IMR-90 (cell line): ENCODE measurements at regions not wholly inside any gene's neighbourhood (a gene's known extent, or its start where the extent isn't known, plus 50 kb on each side); places are given as distances from the start of the nearest gene placed in this dataset.

Experiments
- ATAC-seq: fragments of 200-7000 bp; cut with Tn5 transposase; 2 replicates; pipeline ENCODE4 v1.9.1; 2020; ENCODE audit warnings: low read depth, mild to moderate bottlenecking, moderate library complexity
- BruUV-seq: library from RNA; stranded (reverse); fragments of 400-500 nt; replicated peaks from 2 replicates; lab custom pipeline; 2021; lab: Mats Ljungman, UMichigan
- CTCF ChIA-PET: fragments of 300-600 bp; formaldehyde crosslinking; extraction: SDS; loops from one replicate; lab custom pipeline; 2021; ENCODE audit warnings: antibody characterized with exemption; lab: Yijun Ruan, JAX
- POLR2A ChIA-PET: fragments of 300-600 bp; sonication (Branson Sonifier 250); formaldehyde crosslinking; loops from one replicate; lab custom pipeline; 2022; ENCODE audit warnings: antibody characterized with exemption; ENCODE audit not compliant: unreplicated experiment; lab: Charles Lee
- DNase-seq: peaks from one replicate; pipeline ENCODE4 v3.0.0; 2013
- H2AFZ ChIP-seq: replicated peaks from 2 replicates; pipeline ENCODE3; 2013; ENCODE audit warnings: low read length, mild to moderate bottlenecking; ENCODE audit not compliant: poor library complexity
- H2AK5ac ChIP-seq: 2 replicates; pipeline ENCODE4 v1.6.1; 2013; ENCODE audit warnings: low read depth, low read length, inconsistent platforms
- H2AK9ac ChIP-seq: replicated peaks from 2 replicates; pipeline ENCODE3; 2013; ENCODE audit warnings: mild to moderate bottlenecking, low read depth, low read length, moderate library complexity; ENCODE audit not compliant: poor library complexity
- H2BK120ac ChIP-seq: 2 replicates; pipeline ENCODE4 v1.6.1; 2013; ENCODE audit warnings: low read depth, low read length, inconsistent platforms
- H2BK15ac ChIP-seq: 3 replicates; pipeline ENCODE4 v1.6.1; 2013; ENCODE audit warnings: low read depth, low read length, inconsistent platforms
- H2BK20ac ChIP-seq: 2 replicates; pipeline ENCODE4 v1.6.1; 2013; ENCODE audit warnings: low read depth, mild to moderate bottlenecking, inconsistent platforms, low read length, moderate library complexity
- H2BK5ac ChIP-seq: 2 replicates; pipeline ENCODE4 v1.6.1; 2013; ENCODE audit warnings: mild to moderate bottlenecking, low read depth, low read length, inconsistent platforms; ENCODE audit not compliant: poor library complexity, severe bottlenecking
- H3K14ac ChIP-seq: replicated peaks from 2 replicates; pipeline ENCODE4 v1.6.1; 2013; ENCODE audit warnings: low read depth, low read length, inconsistent platforms
- H3K18ac ChIP-seq: 2 replicates; pipeline ENCODE4 v1.6.1; 2013; ENCODE audit warnings: low read depth, low read length, control low read depth
- H3K23ac ChIP-seq: 2 replicates; pipeline ENCODE4 v1.6.1; 2013; ENCODE audit warnings: low read depth, low read length, inconsistent platforms
- H3K27ac ChIP-seq: 2 replicates; pipeline ENCODE4 v1.5.1; 2013; ENCODE audit warnings: mild to moderate bottlenecking, control low read depth, low read length; ENCODE audit not compliant: insufficient read depth
- H3K27me3 ChIP-seq: 2 replicates; pipeline ENCODE4 v1.6.1; 2013; ENCODE audit warnings: low read length; ENCODE audit not compliant: control insufficient read depth, insufficient read depth
- H3K36me3 ChIP-seq: 2 replicates; pipeline ENCODE4 v1.6.1; 2013; ENCODE audit warnings: low read length, mixed read lengths; ENCODE audit not compliant: control insufficient read depth, insufficient read depth
- H3K4ac ChIP-seq: 2 replicates; pipeline ENCODE4 v1.6.1; 2013; ENCODE audit warnings: low read depth, low read length, inconsistent platforms
- H3K4me1 ChIP-seq: 2 replicates; pipeline ENCODE4 v1.6.1; 2013; ENCODE audit warnings: low read length, mixed read lengths; ENCODE audit not compliant: control insufficient read depth, insufficient read depth
- H3K4me2 ChIP-seq: 2 replicates; pipeline ENCODE4 v1.6.1; 2013; ENCODE audit warnings: low read depth, mild to moderate bottlenecking, control low read depth, low read length, moderate library complexity
- H3K4me3 ChIP-seq: 2 replicates; pipeline ENCODE4 v1.5.1; 2013; ENCODE audit warnings: low read depth, mild to moderate bottlenecking, control low read depth, low read length, moderate library complexity; ENCODE audit not compliant: insufficient read depth
- H3K56ac ChIP-seq: 2 replicates; pipeline ENCODE4 v1.6.1; 2013; ENCODE audit warnings: low read length, inconsistent platforms; ENCODE audit not compliant: insufficient read depth; ENCODE audit errors: extremely low read depth
- H3K79me1 ChIP-seq, 2 experiments: 2 replicates each; pipeline ENCODE4 v1.6.1; 2013; ENCODE audit warnings: low read length in 2 of 2, inconsistent platforms in 1 of 2, low read depth in 1 of 2
- H3K9ac ChIP-seq: 2 replicates; pipeline ENCODE4 v1.6.1; 2013; ENCODE audit warnings: low read depth, low read length, control low read depth
- H3K9me1 ChIP-seq: 2 replicates; pipeline ENCODE4 v1.6.1; 2013; ENCODE audit warnings: low read length, inconsistent platforms; ENCODE audit not compliant: insufficient read depth
- H3K9me3 ChIP-seq: 2 replicates; pipeline ENCODE4 v1.6.1; 2013; ENCODE audit warnings: low read length; ENCODE audit not compliant: control insufficient read depth, insufficient read depth
- H4K20me1 ChIP-seq: 2 replicates; pipeline ENCODE4 v1.6.1; 2013; ENCODE audit warnings: low read length, inconsistent platforms; ENCODE audit not compliant: insufficient read depth
- H4K5ac ChIP-seq: 2 replicates; pipeline ENCODE4 v1.6.1; 2013; ENCODE audit warnings: mild to moderate bottlenecking, low read depth, low read length, control low read depth
- H4K8ac ChIP-seq, 2 experiments: 2 replicates each; pipeline ENCODE4 v1.6.1; 2013; ENCODE audit warnings: low read depth in 2 of 2, low read length in 2 of 2, control low read depth in 1 of 2, inconsistent platforms in 1 of 2
- H4K91ac ChIP-seq: 2 replicates; pipeline ENCODE4 v1.6.1; 2013; ENCODE audit warnings: low read depth, low read length, inconsistent platforms; ENCODE audit not compliant: insufficient read depth
- BHLHE40 ChIP-seq: fragments of 150-350 bp; IDR thresholded peaks from 2 replicates; pipeline ENCODE4 v1.6.1; 2016; ENCODE audit warnings: mild to moderate bottlenecking, low read depth, low read length
- CEBPB ChIP-seq: IDR thresholded peaks from 2 replicates; pipeline ENCODE4 v1.6.1; 2012; ENCODE audit warnings: low read depth, low read length, improper control_type of control experiment
- CHD1 ChIP-seq: IDR thresholded peaks from 2 replicates; pipeline ENCODE4 v1.6.1; 2012; ENCODE audit warnings: low read depth, low read length, improper control_type of control experiment
- FOS ChIP-seq: fragments of 150-350 bp; IDR thresholded peaks from 2 replicates; pipeline ENCODE4 v1.6.1; 2016; ENCODE audit warnings: low read depth, low read length
- MAFK ChIP-seq: IDR thresholded peaks from 2 replicates; pipeline ENCODE4 v1.6.1; 2012; ENCODE audit warnings: low read depth, low read length, improper control_type of control experiment
- MAZ ChIP-seq: IDR thresholded peaks from 2 replicates; pipeline ENCODE4 v1.6.1; 2012; ENCODE audit warnings: low read depth, mild to moderate bottlenecking, low read length, improper control_type of control experiment, moderate library complexity, borderline replicate concordance
- MXI1 ChIP-seq: IDR thresholded peaks from 2 replicates; pipeline ENCODE4 v1.6.1; 2012; ENCODE audit warnings: low read depth, mild to moderate bottlenecking, low read length, moderate library complexity, borderline replicate concordance
- NFE2L2 ChIP-seq: fragments of 150-350 bp; IDR thresholded peaks from 2 replicates; pipeline ENCODE4 v1.6.1; 2016; ENCODE audit warnings: low read depth, mild to moderate bottlenecking, low read length
- POLR2A ChIP-seq: IDR thresholded peaks from 2 replicates; pipeline ENCODE4 v1.6.1; 2012; ENCODE audit warnings: mild to moderate bottlenecking, low read depth, low read length
- RAD21 ChIP-seq: IDR thresholded peaks from 2 replicates; pipeline ENCODE4 v1.6.1; 2012; ENCODE audit warnings: low read length, improper control_type of control experiment
- RCOR1 ChIP-seq: IDR thresholded peaks from 2 replicates; pipeline ENCODE4 v1.6.1; 2012; ENCODE audit warnings: mild to moderate bottlenecking, low read length, improper control_type of control experiment; ENCODE audit not compliant: insufficient replicate concordance
- RFX5 ChIP-seq: IDR thresholded peaks from 2 replicates; pipeline ENCODE4 v1.8.0; 2012; ENCODE audit warnings: low read depth, mild to moderate bottlenecking, low read length, moderate library complexity
- SMC3 ChIP-seq: fragments of 150-350 bp; IDR thresholded peaks from 2 replicates; pipeline ENCODE4 v1.6.1; 2016; ENCODE audit warnings: low read depth, mild to moderate bottlenecking, antibody characterized with exemption, low read length, moderate library complexity
- WGBS, 2 experiments: methylation state at CpG; one replicate each; pipeline versions ENCODE4 v1.1.5 to v1.1.7; 2013; ENCODE audit warnings: missing lambda C conversion rate in 2 of 2; ENCODE audit not compliant: insufficient read length in 1 of 2; ENCODE audit errors: extremely low coverage in 2 of 2; 5-methylcytosine and 5-hydroxymethylcytosine counted together
- dilution Hi-C: fragments of 300-500 bp; cut with HindIII; formaldehyde crosslinking; loops from one replicate; pipeline ENCODE4 v1.14.3; 2018; ENCODE audit warnings: low sequenced_read_pairs; ENCODE audit not compliant: unreplicated experiment
- in situ Hi-C: fragments of 300-500 bp; cut with MboI; formaldehyde crosslinking; loops from 3 replicates; pipeline ENCODE4 v1.14.3; 2019; ENCODE audit warnings: low sequenced_read_pairs, inconsistent platforms, mixed read lengths
- intact Hi-C: fragments of 100-400 bp; cut with micrococcal nuclease; formaldehyde crosslinking; loops from 2 replicates; pipeline ENCODE4 v1.10.0; 2022
- TF ChIP-seq, protein P1 (sequence below): fragments of 150-350 bp; IDR thresholded peaks from 2 replicates; pipeline ENCODE4 v1.6.1; 2016; ENCODE audit warnings: low read depth, mild to moderate bottlenecking, low read length, moderate library complexity, borderline replicate concordance
- TF ChIP-seq, protein P2 (sequence below): fragments of 150-350 bp; IDR thresholded peaks from 2 replicates; pipeline ENCODE4 v1.6.1; 2017; ENCODE audit warnings: mild to moderate bottlenecking, antibody characterized with exemption, low read length, low read depth
- TF ChIP-seq, protein P3 (sequence below): conservative IDR thresholded peaks from 2 replicates; pipeline ENCODE4 v1.5.1; 2012; ENCODE audit warnings: mild to moderate bottlenecking, low read depth, low read length, improper control_type of control experiment

DNA sequence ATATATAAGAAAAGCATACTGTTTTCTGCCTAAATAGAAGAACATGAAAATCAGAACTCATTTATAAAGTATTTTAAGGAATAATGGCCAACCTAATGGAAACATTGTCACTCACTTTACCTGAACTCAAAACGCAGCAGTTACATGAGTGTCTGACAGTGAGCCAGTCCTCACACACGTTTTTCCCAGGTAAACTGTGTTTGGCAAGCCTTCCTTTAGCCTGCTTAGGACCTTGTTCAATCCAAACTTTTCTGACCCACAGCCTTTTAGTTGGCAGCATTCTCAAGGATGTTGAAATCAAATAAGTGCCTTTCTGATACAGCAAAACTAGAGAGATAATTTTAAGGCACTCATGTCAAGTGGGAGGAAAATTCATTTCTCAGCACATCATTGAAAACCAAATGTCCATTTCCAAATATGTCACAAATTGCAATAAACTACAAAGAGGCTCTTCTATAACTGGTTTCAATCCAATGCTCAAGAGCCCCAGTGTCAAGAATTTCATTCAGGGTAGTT, 83.5 kb upstream of the SPDL1 start:
- Histone ChIP-seq H4K8ac (no peak overlapping the region), H2BK5ac (no peak overlapping the region), H3K4me1 (no peaks in the 10 kb centered on the region), H3K14ac (no peak overlapping the region), H3K36me3 (no peaks in the 10 kb centered on the region), H4K5ac (no peak overlapping the region), H3K27me3 (no peaks in the 10 kb centered on the region), H3K4me3 (no peak overlapping the region), H2AFZ (no peak overlapping the region), H3K9me1 (no peaks in the 10 kb centered on the region), H2BK20ac (no peak overlapping the region), H4K91ac (no peak overlapping the region), H4K20me1 (no peaks in the 10 kb centered on the region), H2AK9ac (no peak overlapping the region), H3K9me3 (no peaks in the 10 kb centered on the region), H3K9ac (no peak overlapping the region), H2AK5ac (no peak overlapping the region), H3K27ac (no peak overlapping the region), H3K18ac (no peak overlapping the region), H3K79me1 (no peaks in the 10 kb centered on the region), H3K23ac (no peak overlapping the region), H2BK120ac (no peak overlapping the region), H3K4me2 (no peak overlapping the region), H3K4ac (no peak overlapping the region), H3K56ac (no peak overlapping the region; the same call in 1 of the 2 replicates), H2BK15ac (no peak overlapping the region)
- intact Hi-C loops (no loop called here), dilution Hi-C loops (no loop called here), in situ Hi-C loops (no loop called here)
- no peak for DNase-seq
- WGBS, 2 experiments = no CpG with 5 or more reads among the region's 2 CpGs
- no TSS peak for BruUV-seq
- TF ChIP-seq, protein P1, sequence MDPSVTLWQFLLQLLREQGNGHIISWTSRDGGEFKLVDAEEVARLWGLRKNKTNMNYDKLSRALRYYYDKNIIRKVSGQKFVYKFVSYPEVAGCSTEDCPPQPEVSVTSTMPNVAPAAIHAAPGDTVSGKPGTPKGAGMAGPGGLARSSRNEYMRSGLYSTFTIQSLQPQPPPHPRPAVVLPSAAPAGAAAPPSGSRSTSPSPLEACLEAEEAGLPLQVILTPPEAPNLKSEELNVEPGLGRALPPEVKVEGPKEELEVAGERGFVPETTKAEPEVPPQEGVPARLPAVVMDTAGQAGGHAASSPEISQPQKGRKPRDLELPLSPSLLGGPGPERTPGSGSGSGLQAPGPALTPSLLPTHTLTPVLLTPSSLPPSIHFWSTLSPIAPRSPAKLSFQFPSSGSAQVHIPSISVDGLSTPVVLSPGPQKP = no peak
- TF ChIP-seq RAD21 = no peak
- TF ChIP-seq CHD1 = no peak
- no peak for TF ChIP-seq POLR2A
- TF ChIP-seq BHLHE40 = no peak
- TF ChIP-seq, protein P2, sequence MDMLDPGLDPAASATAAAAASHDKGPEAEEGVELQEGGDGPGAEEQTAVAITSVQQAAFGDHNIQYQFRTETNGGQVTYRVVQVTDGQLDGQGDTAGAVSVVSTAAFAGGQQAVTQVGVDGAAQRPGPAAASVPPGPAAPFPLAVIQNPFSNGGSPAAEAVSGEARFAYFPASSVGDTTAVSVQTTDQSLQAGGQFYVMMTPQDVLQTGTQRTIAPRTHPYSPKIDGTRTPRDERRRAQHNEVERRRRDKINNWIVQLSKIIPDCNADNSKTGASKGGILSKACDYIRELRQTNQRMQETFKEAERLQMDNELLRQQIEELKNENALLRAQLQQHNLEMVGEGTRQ = no peak
- TF ChIP-seq SMC3 = no peak
- no peak for TF ChIP-seq CEBPB
- TF ChIP-seq MXI1 = no peak
- TF ChIP-seq, protein P3, sequence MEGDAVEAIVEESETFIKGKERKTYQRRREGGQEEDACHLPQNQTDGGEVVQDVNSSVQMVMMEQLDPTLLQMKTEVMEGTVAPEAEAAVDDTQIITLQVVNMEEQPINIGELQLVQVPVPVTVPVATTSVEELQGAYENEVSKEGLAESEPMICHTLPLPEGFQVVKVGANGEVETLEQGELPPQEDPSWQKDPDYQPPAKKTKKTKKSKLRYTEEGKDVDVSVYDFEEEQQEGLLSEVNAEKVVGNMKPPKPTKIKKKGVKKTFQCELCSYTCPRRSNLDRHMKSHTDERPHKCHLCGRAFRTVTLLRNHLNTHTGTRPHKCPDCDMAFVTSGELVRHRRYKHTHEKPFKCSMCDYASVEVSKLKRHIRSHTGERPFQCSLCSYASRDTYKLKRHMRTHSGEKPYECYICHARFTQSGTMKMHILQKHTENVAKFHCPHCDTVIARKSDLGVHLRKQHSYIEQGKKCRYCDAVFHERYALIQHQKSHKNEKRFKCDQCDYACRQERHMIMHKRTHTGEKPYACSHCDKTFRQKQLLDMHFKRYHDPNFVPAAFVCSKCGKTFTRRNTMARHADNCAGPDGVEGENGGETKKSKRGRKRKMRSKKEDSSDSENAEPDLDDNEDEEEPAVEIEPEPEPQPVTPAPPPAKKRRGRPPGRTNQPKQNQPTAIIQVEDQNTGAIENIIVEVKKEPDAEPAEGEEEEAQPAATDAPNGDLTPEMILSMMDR = no peak
- no peak for TF ChIP-seq NFE2L2
- TF ChIP-seq MAZ = no peak
- no peak for TF ChIP-seq RCOR1
- no peak for TF ChIP-seq MAFK
- no peak for TF ChIP-seq RFX5
- no peak for TF ChIP-seq FOS
- no peak for ATAC-seq
- POLR2A ChIA-PET = no interaction called here
- CTCF ChIA-PET = no interaction called here
